Endothelial cell of umbilical vein (primary cell): ENCODE measurements at regions not wholly inside any gene's neighbourhood (a gene's known extent, or its start where the extent isn't known, plus 50 kb on each side); places are given as distances from the start of the nearest gene placed in this dataset.

Experiments used
- BruUV-seq: library from RNA; stranded (reverse); fragments of 400-500 nt; replicated peaks from 2 replicates; lab custom pipeline; 2021; lab: Mats Ljungman, UMichigan
- CTCF ChIA-PET: fragments of 300-600, 350-600 bp; sonication (Branson Sonifier 250); formaldehyde crosslinking; loops from one replicate; lab custom pipeline; 2021; ENCODE audit warnings: antibody characterized with exemption, inconsistent platforms; lab: Charles Lee
- POLR2A ChIA-PET: fragments of 300-600, 350-600 bp; sonication (Branson Sonifier 250); formaldehyde crosslinking; loops from one replicate; lab custom pipeline; 2021; ENCODE audit warnings: antibody characterized with exemption, inconsistent platforms; lab: Charles Lee
- DNase-seq: peaks from one replicate; pipeline ENCODE4 v3.0.0-alpha.2; 2011; ENCODE audit warnings: low read depth, low spot score
- FAIRE-seq: peaks from 2 replicates; lab custom pipeline; 2011; peaks lifted over from hg19 to GRCh38; lab: Jason Lieb, UNC
- H2AFZ ChIP-seq: 2 replicates; pipeline ENCODE4 v1.6.0; 2012; ENCODE audit warnings: low read depth, low read length, control low read depth, inconsistent platforms
- H3K27ac ChIP-seq: 2 replicates; pipeline ENCODE4 v1.5.1; 2011; ENCODE audit warnings: low read depth, mild to moderate bottlenecking, control low read depth, low read length, moderate library complexity; ENCODE audit not compliant: insufficient read depth
- H3K27me3 ChIP-seq, 2 experiments: 2 replicates each; pipeline versions ENCODE4 v1.6.0 to v1.6.1; 2011; ENCODE audit warnings: low read length in 2 of 2, mixed read lengths in 1 of 2; ENCODE audit not compliant: control insufficient read depth in 2 of 2, insufficient read depth in 2 of 2
- H3K36me3 ChIP-seq, 2 experiments: 2 replicates in 1 of 2; 3 replicates in 1 of 2; pipeline ENCODE4 v1.5.1; 2011; ENCODE audit warnings: low read length in 2 of 2, mild to moderate bottlenecking in 1 of 2, moderate library complexity in 1 of 2; ENCODE audit not compliant: control insufficient read depth in 2 of 2, insufficient read depth in 2 of 2; ENCODE audit errors: extremely low read depth in 1 of 2
- H3K4me1 ChIP-seq: 3 replicates; pipeline ENCODE4 v1.5.1; 2011; ENCODE audit warnings: mild to moderate bottlenecking, low read length; ENCODE audit not compliant: control insufficient read depth, insufficient read depth; ENCODE audit errors: extremely low read depth
- H3K4me2 ChIP-seq: 2 replicates; pipeline ENCODE4 v1.6.1; 2011; ENCODE audit warnings: low read length, control low read depth, mixed read lengths; ENCODE audit not compliant: insufficient read depth
- H3K4me3 ChIP-seq, 3 experiments: fragments of 200-600 bp in 1 of 3; sonication (generic), shearing (Covaris generic) in 1 of 3; replicated peaks in 1 of 3; 2 replicates each; pipeline ENCODE4 v1.5.1; 2011 to 2016; ENCODE audit warnings: control low read depth in 3 of 3, low read length in 3 of 3, mild to moderate bottlenecking in 2 of 3, inconsistent platforms in 1 of 3, low read depth in 1 of 3, moderate library complexity in 1 of 3; ENCODE audit not compliant: insufficient read depth in 1 of 3
- H3K79me2 ChIP-seq: 2 replicates; pipeline ENCODE4 v1.6.0; 2012; ENCODE audit warnings: low read length, inconsistent platforms; ENCODE audit not compliant: control insufficient read depth, insufficient read depth
- H3K9ac ChIP-seq: replicated peaks from 2 replicates; pipeline ENCODE3; 2011; ENCODE audit warnings: low read length, control low read depth; ENCODE audit not compliant: insufficient read depth; ENCODE audit errors: extremely low read depth
- H3K9me1 ChIP-seq: replicated peaks from 3 replicates; pipeline ENCODE4 v1.6.0; 2011; ENCODE audit warnings: mild to moderate bottlenecking, low read length; ENCODE audit not compliant: control insufficient read depth, insufficient read depth; ENCODE audit errors: extremely low read depth
- H3K9me3 ChIP-seq: replicated peaks from 2 replicates; pipeline ENCODE4 v1.5.1; 2012; ENCODE audit warnings: low read length, inconsistent platforms; ENCODE audit not compliant: control insufficient read depth, insufficient read depth
- H4K20me1 ChIP-seq: replicated peaks from 2 replicates; pipeline ENCODE3; 2011; ENCODE audit warnings: mild to moderate bottlenecking, low read length; ENCODE audit not compliant: control insufficient read depth, insufficient read depth; ENCODE audit errors: extremely low read depth
- CTCF ChIP-seq, 2 donors: IDR thresholded peaks; 1 replicate in 1 of 2; 2 replicates in 1 of 2; pipeline ENCODE4 v1.5.1; 2011; ENCODE audit warnings: low read length in 2 of 2, mild to moderate bottlenecking in 2 of 2, moderate library complexity in 2 of 2, control low read depth in 1 of 2, inconsistent platforms in 1 of 2, low read depth in 1 of 2; ENCODE audit not compliant: insufficient read depth in 1 of 2; ENCODE audit errors: extremely low read depth in 1 of 2
- FOS ChIP-seq: IDR thresholded peaks from 2 replicates; pipeline ENCODE4 v1.6.1; 2011; ENCODE audit warnings: mild to moderate bottlenecking, low read length, moderate library complexity, borderline replicate concordance; ENCODE audit not compliant: insufficient read depth
- GATA2 ChIP-seq: IDR thresholded peaks from 2 replicates; pipeline ENCODE4 v1.7.0; 2011; ENCODE audit warnings: low read depth, mild to moderate bottlenecking, moderate library complexity, mixed read lengths, low read length; ENCODE audit not compliant: insufficient read length, insufficient read depth
- JUN ChIP-seq: IDR thresholded peaks from 2 replicates; pipeline ENCODE4 v1.6.1; 2011; ENCODE audit warnings: borderline replicate concordance, low read depth; ENCODE audit not compliant: insufficient read length, insufficient read depth
- MYC ChIP-seq: IDR thresholded peaks from one replicate; pipeline ENCODE4 v1.6.1; 2011; ENCODE audit warnings: mild to moderate bottlenecking, low read depth, low read length
- POLR2A ChIP-seq: IDR thresholded peaks from 2 replicates; pipeline ENCODE4 v1.6.1; 2012; ENCODE audit warnings: low read depth, mild to moderate bottlenecking, control low read depth, low read length
- POLR2AphosphoS5 ChIP-seq: IDR thresholded peaks from 2 replicates; pipeline ENCODE4 v1.6.1; 2012; ENCODE audit warnings: low read depth, mild to moderate bottlenecking, control low read depth, low read length, moderate library complexity; ENCODE audit not compliant: insufficient read depth
- dilution Hi-C: fragments of 300-500 bp; cut with MboI; formaldehyde crosslinking; loops from one replicate; pipeline ENCODE4 v1.15.0; 2019; ENCODE audit warnings: low sequenced_read_pairs; ENCODE audit not compliant: extremely low pct_ligation_motif_present
- intact Hi-C: fragments of 100-400 bp; cut with micrococcal nuclease; formaldehyde crosslinking; loops from one replicate; pipeline ENCODE4 v1.10.0; 2022
- TF ChIP-seq, protein P1 (sequence below): IDR thresholded peaks from 2 replicates; pipeline ENCODE4 v1.6.1; 2011; ENCODE audit not compliant: insufficient read depth, insufficient read length

DNA sequence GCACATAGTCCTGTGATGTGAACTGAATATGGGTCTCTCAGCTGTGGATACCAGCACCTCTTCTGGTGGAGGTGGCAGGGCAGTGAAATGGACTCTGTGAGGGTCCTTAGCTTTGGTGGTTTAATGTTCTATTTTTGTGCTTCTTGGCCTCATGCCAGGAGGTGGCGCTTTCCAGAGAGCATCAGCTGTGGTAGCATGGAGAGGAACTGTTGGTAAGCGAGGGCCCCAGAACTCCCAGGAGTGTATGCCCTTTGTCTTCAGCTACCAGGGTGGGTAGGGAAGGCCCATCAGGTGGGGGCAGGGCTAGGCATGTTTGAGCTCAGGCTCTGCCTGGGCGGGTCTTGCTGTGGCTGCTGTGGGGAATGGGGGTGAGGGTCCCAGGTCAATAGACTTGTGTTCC, 241.7 kb downstream of the AEBP2 start:
- H3K4me2 ChIP-seq, result no peak overlapping the region
- H3K27me3 ChIP-seq, result no peaks in the 10 kb centered on the region
- H3K4me3 ChIP-seq, result no peak overlapping the region
- no peaks in the 10 kb centered on the region for H3K9me1 ChIP-seq
- H3K4me1 ChIP-seq, result peaks cover 26% of the 10 kb centered on the region
- TF ChIP-seq MYC (no peak), JUN (no peak), FOS (no peak), POLR2A (no peak), CTCF (IDR thresholded peaks at IDR 0.05; ENCODE audit: extremely low read depth in 1 of 2, insufficient read depth in 1 of 2, low read depth in 1 of 2, low read length in 2 of 2) (no peak), POLR2AphosphoS5 (no peak), GATA2 (no peak)
- TF ChIP-seq, protein P1, sequence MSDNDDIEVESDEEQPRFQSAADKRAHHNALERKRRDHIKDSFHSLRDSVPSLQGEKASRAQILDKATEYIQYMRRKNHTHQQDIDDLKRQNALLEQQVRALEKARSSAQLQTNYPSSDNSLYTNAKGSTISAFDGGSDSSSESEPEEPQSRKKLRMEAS, result no peak
- CTCF ChIA-PET, result interaction anchor here (1.2 kb wide), 1 partner anchor 38 kb away, joined by 3 read pairs; no protein-coding TSS in a partner anchor
- no peak overlapping the region for H3K9ac ChIP-seq
- no peak for DNase-seq
- intact Hi-C loops, result loop anchor here (5.0 kb wide), 1 partner anchor 286 kb away; no protein-coding TSS in a partner anchor
- dilution Hi-C loops, result no loop called here
- H4K20me1 ChIP-seq, result no peaks in the 10 kb centered on the region
- FAIRE-seq, result no peak
- BruUV-seq, result no TSS peak
- no peak overlapping the region for H2AFZ ChIP-seq
- no peaks in the 10 kb centered on the region for H3K79me2 ChIP-seq
- no peak overlapping the region for H3K27ac ChIP-seq
- H3K36me3 ChIP-seq, result no peaks in the 10 kb centered on the region
- no peaks in the 10 kb centered on the region for H3K9me3 ChIP-seq
- POLR2A ChIA-PET, result no interaction called here
